ENCODE measurements at regions not wholly inside any gene's neighbourhood (a gene's known extent, or its start where the extent isn't known, plus 50 kb on each side); places are given as distances from the start of the nearest gene placed in this dataset.
"Not testable (repeated sequence)": the region's sequence is repeated elsewhere in the genome, so short reads cannot be mapped to it uniquely, and the experiment has no call there.

DNA sequence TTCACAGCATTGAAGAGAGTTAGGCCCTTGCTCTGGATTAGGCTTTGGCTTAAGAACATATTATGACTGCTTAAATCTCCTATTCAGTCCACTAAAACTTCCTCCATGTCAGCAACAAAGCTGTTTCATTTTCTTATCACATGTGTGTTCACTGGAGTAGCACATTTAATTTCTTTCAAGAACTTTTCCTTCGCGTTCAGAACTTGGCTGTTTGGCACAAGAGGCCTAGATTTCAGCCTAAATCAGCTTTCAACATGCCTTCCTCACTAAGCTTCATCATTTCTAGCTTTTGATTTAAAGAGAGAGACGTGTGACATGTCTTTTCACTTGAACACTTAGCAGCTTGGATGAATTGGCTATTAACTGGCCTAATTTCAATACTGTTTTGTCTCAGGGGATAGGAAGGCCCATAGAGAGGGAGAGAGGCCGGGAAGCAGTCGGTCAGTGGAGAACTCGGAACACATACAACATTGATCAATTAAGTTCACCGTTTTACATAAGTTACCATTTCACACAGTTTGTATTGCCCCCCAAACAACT, 885.2 kb upstream of the AUTS2 start:
- H4K20me1 ChIP-seq (ENCODE audit: control insufficient read depth, extremely low read depth, insufficient read depth, low read length): no peaks in the 10 kb centered on the region
- H3K79me2 ChIP-seq (ENCODE audit: control insufficient read depth, insufficient read depth, low read length): no peaks in the 10 kb centered on the region
- H3K4me2 ChIP-seq (ENCODE audit: extremely low read depth, insufficient read depth, low read length): no peak overlapping the region
- H3K4me3 ChIP-seq (replicated peaks in 1 of 4; ENCODE audit: control extremely low read depth in 1 of 4, insufficient read depth in 1 of 4, low read depth in 3 of 4, low read length in 4 of 4): no peak overlapping the region
- H3K4me1 ChIP-seq (ENCODE audit: control insufficient read depth, extremely low read depth, insufficient read depth, low read length): no peaks in the 10 kb centered on the region
- no peak for DNase-seq (ENCODE audit: low read depth in 2 of 2)
- H3K36me3 ChIP-seq (ENCODE audit: control insufficient read depth, insufficient read depth, low read length): no peaks in the 10 kb centered on the region
- H3K9ac ChIP-seq (ENCODE audit: insufficient read depth, low read length): no peak overlapping the region
- no peaks in the 10 kb centered on the region for H3K27me3 ChIP-seq (ENCODE audit: control insufficient read depth, insufficient read depth, low read length)
- TF ChIP-seq EZH2 (IDR thresholded peaks at IDR 0.05; ENCODE audit: low read length, missing control alignments): no peak
- TF ChIP-seq, protein P1, sequence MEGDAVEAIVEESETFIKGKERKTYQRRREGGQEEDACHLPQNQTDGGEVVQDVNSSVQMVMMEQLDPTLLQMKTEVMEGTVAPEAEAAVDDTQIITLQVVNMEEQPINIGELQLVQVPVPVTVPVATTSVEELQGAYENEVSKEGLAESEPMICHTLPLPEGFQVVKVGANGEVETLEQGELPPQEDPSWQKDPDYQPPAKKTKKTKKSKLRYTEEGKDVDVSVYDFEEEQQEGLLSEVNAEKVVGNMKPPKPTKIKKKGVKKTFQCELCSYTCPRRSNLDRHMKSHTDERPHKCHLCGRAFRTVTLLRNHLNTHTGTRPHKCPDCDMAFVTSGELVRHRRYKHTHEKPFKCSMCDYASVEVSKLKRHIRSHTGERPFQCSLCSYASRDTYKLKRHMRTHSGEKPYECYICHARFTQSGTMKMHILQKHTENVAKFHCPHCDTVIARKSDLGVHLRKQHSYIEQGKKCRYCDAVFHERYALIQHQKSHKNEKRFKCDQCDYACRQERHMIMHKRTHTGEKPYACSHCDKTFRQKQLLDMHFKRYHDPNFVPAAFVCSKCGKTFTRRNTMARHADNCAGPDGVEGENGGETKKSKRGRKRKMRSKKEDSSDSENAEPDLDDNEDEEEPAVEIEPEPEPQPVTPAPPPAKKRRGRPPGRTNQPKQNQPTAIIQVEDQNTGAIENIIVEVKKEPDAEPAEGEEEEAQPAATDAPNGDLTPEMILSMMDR (conservative IDR thresholded peaks at IDR 0.05 in 1 of 2, IDR thresholded peaks at IDR 0.05 in 1 of 2; ENCODE audit: low read depth in 1 of 2, low read length in 2 of 2): no peak
- no peak overlapping the region for H2AFZ ChIP-seq (ENCODE audit: low read length)
- H3K27ac ChIP-seq (ENCODE audit: insufficient read depth, low read length): no peak overlapping the region
- H3K9me3 ChIP-seq (ENCODE audit: control insufficient read depth, insufficient read depth, low read depth, low read length): no peaks in the 10 kb centered on the region

DNA sequence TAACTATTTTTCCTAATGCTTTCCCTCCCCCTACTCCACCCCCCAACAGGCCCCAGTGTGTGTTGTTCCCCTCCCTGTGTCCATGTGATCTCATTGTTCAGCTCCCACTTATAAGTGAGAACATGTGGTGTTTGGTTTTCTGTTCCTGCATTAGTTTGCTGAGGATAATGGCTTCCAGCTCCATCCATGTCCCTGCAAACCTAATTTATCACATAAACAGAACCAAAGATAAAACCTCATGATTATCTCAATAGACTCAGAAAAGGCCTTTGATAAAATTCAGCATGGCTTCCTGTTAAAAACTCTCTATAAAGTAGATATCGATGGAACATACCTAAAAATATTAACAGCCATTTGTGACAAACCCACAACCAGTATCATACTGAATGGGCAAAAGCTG, 884.1 kb upstream of the AUTS2 start:
- H3K27me3 ChIP-seq (ENCODE audit: control insufficient read depth, insufficient read depth, low read length); H3K4me3 ChIP-seq (replicated peaks in 1 of 4; ENCODE audit: control extremely low read depth in 1 of 4, insufficient read depth in 1 of 4, low read depth in 3 of 4, low read length in 4 of 4); H3K9me3 ChIP-seq (ENCODE audit: control insufficient read depth, insufficient read depth, low read depth, low read length); H3K27ac ChIP-seq (ENCODE audit: insufficient read depth, low read length); DNase-seq (ENCODE audit: low read depth in 2 of 2); H3K79me2 ChIP-seq (ENCODE audit: control insufficient read depth, insufficient read depth, low read length); H3K36me3 ChIP-seq (ENCODE audit: control insufficient read depth, insufficient read depth, low read length); H2AFZ ChIP-seq (ENCODE audit: low read length); H3K4me2 ChIP-seq (ENCODE audit: extremely low read depth, insufficient read depth, low read length); H3K4me1 ChIP-seq (ENCODE audit: control insufficient read depth, extremely low read depth, insufficient read depth, low read length); H4K20me1 ChIP-seq (ENCODE audit: control insufficient read depth, extremely low read depth, insufficient read depth, low read length); H3K9ac ChIP-seq (ENCODE audit: insufficient read depth, low read length): not testable (repeated sequence)

DNA sequence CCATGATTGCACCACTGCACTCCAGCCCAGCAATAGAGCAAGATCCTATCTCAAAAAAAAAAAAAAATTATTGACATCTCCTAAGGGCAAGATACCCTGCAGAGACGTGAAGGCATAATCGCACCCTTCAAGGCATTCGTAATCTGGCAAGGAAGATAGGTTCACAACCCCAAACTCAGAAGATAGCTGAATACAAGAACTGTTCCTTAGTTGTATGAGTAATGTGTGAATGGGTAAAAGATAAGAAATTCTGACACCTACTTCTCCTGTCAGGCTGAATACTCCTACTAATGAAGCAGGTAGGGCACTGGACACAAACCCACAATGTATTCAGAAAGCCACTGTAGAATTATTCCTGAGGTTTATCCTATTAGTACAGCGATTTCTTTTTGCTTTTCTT, 882.4 kb upstream of the AUTS2 start:
- no peaks in the 10 kb centered on the region for H3K4me1 ChIP-seq (ENCODE audit: control insufficient read depth, extremely low read depth, insufficient read depth, low read length)
- no peak overlapping the region for H2AFZ ChIP-seq (ENCODE audit: low read length)
- no peak overlapping the region for H3K4me2 ChIP-seq (ENCODE audit: extremely low read depth, insufficient read depth, low read length)
- H3K36me3 ChIP-seq (ENCODE audit: control insufficient read depth, insufficient read depth, low read length): no peaks in the 10 kb centered on the region
- TF ChIP-seq, protein P1 (conservative IDR thresholded peaks at IDR 0.05 in 1 of 2, IDR thresholded peaks at IDR 0.05 in 1 of 2; ENCODE audit: low read depth in 1 of 2, low read length in 2 of 2): no peak
- TF ChIP-seq EZH2 (IDR thresholded peaks at IDR 0.05; ENCODE audit: low read length, missing control alignments): no peak
- H3K27me3 ChIP-seq (ENCODE audit: control insufficient read depth, insufficient read depth, low read length): no peaks in the 10 kb centered on the region
- H3K9me3 ChIP-seq (ENCODE audit: control insufficient read depth, insufficient read depth, low read depth, low read length): no peaks in the 10 kb centered on the region
- no peak overlapping the region for H3K27ac ChIP-seq (ENCODE audit: insufficient read depth, low read length)
- no peak overlapping the region for H3K9ac ChIP-seq (ENCODE audit: insufficient read depth, low read length)
- H4K20me1 ChIP-seq (ENCODE audit: control insufficient read depth, extremely low read depth, insufficient read depth, low read length): no peaks in the 10 kb centered on the region
- H3K79me2 ChIP-seq (ENCODE audit: control insufficient read depth, insufficient read depth, low read length): no peaks in the 10 kb centered on the region
- H3K4me3 ChIP-seq (replicated peaks in 1 of 4; ENCODE audit: control extremely low read depth in 1 of 4, insufficient read depth in 1 of 4, low read depth in 3 of 4, low read length in 4 of 4): no peak overlapping the region
- DNase-seq (ENCODE audit: low read depth in 2 of 2): no peak

All from fibroblast of lung (primary cell).